ENCODE measurements at regions not wholly inside any gene's neighbourhood (a gene's known extent, or its start where the extent isn't known, plus 50 kb on each side); places are given as distances from the start of the nearest gene placed in this dataset.
"Not testable (repeated sequence)": the region's sequence is repeated elsewhere in the genome, so short reads cannot be mapped to it uniquely, and the experiment has no call there.

GRCh38 chr5:108696951-108697715 is 50.6 kb upstream of the FER start:
- DNase-seq: no peak

- DNase-seq: no peak
Observed at GRCh38 chr5:108696407-108696806, 51.3 kb upstream of the FER start.

DNA sequence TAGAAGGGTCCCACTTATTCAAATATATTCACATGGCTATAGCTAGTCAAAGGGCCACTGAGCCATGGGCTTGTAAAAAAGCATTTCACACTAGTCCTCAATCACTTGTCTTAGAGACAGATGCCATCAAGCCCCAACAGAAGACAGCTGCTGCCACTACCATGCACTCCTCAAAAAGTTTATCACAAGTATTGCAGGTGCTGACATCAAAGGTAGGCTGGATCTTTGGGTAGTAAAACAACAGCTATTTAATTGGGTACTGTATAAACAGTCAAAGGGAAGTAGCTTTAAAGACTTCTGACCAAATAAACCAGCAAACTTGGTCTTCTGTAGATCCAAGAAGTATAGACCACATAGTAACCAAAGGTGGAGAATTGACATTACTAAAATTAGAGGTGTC is 59.2 kb upstream of the FER start:
- no peak for DNase-seq

DNA sequence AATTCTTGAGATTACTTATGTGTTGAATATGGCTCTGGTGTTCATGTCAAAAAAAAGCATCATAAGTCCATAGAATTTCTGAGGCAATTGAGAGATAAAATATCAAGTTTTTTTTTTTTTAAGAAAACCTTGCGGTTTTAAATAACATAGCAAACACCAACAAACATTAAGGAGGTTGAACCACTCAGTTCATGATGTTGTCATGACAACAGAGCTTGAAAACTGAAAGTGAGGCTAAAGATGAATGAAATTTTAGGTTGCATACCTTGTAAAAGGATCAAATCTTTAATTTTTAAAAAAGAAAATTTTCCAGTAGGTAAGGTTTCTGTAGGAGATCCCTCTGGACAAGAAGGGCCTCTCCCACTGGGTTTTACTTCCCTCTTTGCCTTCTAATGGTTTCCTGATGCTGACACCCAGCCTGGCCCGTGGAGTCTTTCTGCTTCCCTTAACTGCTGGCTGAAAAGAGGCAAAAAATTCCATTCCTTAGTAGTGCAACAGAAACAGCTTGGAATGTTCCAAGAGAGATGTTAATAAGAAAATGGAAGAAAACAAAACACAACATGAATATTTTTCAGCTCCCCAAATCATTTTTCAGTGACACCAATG is 60.0 kb upstream of the FER start:
- DNase-seq: peak; percentile 37

GRCh38 chr5:108686676-108687075 is 61.0 kb upstream of the FER start:
- no peak for DNase-seq

DNA sequence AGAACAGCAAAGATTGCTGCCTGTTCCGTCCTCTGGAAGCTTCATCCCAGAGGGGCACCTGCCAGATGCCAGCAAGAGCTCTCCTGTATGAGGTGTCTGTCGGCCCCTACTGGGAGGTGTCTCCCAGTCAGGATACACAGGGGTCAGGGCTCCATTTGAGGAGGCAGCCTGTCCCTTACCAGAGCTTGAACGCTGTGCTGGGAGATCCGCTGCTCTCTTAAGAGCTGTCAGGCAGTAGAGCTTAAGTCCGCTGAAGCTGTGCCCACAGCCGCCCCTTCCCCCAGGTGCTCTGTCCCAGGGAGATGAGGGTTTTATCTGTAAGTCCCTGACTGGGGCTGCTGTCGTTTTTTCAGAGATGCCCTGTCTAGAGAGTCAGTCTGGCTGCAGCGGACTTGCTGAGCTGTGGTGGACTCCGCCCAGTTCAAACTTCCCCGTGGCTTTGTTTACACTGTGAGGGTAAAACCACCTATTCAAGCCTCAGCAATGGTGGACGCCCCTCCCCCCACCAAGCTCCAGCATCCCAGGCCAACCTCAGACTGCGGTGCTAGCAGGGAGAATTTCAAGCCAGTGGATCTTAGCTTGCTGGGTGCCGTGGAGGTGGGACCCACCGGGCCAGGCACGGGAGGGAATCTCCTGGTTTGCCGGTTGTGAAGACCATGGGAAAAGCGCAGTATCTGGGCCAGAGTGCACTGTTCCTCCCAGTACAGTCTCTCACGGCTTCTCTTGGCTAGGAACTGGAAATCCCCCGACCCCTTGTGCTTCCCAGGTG is 62.1 kb upstream of the FER start:
- not testable (repeated sequence) for DNase-seq

GRCh38 chr5:108681079-108681921 is 66.4 kb upstream of the FER start:
- peak; percentile 54 for DNase-seq

- no peak for DNase-seq
Observed at GRCh38 chr5:108678091-108678490, 69.6 kb upstream of the FER start.

- no peak for DNase-seq
Observed at GRCh38 chr5:108675736-108676135, 72.0 kb upstream of the FER start.

DNA sequence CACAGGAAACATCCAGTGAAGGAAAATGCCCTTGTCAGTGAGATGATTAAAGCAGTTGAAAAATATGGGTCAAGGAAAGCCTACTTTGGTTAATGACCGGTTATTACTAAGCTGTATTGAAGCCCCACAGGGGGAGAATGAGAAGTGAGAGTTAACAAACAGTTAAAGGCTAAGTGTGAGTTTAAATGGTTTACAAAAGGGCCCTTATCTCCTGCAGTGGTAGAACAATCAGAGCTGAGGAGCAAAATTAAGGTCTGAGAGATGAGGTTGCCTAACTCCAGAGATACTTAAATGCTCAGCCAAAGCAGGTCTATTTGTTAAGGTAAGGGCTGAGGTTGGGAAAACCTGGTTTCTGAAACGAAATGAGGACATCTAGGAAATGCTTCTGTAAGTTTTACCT is 75.1 kb upstream of the FER start:
- no peak for DNase-seq

DNA sequence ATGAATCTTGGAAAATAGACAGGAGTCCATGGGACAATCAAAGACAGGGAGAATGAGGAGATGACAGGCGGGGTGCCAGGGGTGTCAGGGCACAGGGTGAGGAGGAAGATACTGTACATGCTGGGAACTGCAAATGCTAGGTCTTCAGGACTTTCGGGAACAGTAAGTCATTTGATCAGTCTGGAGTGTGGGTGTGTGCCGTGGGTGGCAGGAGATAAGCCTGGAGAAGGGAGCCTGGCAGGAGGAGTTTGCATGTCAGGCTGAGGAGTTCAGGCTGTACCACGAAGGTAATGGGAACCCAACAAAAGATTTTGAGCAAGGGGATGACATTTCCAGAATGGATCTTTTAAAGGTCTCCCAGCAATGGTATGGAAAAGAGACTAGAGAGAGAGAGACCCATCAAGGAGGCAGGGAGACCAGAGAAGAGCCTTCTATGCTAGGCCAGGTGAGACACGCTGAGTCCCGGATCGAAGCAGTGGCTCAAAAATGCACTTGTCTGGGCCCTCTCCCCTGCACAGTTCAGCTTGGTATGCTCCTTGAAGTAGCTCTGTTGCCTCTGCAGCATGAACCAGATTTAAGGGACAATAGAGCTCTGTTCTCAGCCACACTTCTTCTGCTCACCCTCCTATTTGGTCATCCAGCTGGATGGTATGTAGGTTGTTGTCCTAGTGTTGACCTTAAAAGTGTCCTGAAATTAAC is 77.0 kb upstream of the FER start:
- DNase-seq: no peak

DNA sequence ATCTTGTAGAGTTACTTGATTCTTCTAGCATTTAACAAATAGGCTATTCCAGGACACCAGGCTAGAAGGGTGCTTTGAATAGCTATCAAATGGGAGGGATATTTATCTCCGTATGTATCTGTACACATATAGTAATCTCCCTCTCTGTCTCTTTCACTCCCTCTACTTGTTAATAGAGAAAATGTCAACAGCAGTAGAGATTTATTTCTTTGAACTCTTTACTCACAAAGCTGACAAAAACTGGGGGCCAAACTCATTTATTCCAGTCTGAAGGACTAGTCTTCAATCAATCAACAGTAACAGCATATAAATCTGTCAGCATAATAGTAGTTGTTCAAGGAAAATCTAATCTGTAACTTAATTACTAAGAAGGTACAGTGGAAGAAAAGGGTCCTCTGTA is 78.2 kb upstream of the FER start:
- no peak for DNase-seq

GRCh38 chr5:108661590-108662219 is 86.0 kb upstream of the FER start:
- no peak for DNase-seq

DNA sequence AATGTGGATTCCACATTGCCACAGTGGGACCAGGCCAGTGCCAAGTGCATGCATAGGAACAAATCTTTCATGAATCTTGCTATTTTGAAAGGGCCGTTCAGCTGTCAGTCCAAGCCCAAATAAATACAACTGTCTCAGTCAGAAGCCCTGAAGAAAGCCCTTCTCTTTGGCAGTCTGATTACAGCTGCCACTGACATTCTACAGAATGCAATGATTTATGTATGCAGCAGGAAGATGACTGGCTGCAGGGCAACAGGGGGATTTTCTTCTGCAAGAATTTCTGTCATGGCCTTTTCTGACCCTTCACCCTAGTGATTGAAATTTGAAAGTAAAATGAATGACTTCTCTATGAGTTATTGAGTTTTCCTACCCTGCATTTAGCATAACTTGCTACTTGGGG is 86.7 kb upstream of the FER start:
- DNase-seq: no peak

DNA sequence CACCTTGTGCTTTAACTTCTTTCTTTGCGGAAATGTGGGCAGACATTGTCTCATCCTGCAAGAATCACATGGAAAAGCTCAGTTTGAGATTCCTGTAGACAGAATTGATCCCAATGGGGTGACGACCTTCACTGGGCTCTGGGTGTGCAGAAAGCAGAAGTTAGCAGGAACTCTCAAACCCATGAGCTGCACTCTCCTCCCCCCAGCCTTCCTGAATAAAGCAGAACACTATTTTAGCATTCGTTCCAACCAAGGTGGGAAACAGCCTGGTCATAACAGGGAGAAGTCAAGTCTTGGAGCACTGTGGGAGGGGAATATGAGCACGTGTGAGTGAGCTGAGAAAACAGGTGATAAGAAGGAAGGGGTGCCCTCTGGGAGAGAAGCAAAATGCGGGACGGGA is 87.4 kb upstream of the FER start:
- peak; percentile 22 for DNase-seq

- no peak for DNase-seq
Observed at GRCh38 chr5:108659531-108659930, 88.2 kb upstream of the FER start.

DNA sequence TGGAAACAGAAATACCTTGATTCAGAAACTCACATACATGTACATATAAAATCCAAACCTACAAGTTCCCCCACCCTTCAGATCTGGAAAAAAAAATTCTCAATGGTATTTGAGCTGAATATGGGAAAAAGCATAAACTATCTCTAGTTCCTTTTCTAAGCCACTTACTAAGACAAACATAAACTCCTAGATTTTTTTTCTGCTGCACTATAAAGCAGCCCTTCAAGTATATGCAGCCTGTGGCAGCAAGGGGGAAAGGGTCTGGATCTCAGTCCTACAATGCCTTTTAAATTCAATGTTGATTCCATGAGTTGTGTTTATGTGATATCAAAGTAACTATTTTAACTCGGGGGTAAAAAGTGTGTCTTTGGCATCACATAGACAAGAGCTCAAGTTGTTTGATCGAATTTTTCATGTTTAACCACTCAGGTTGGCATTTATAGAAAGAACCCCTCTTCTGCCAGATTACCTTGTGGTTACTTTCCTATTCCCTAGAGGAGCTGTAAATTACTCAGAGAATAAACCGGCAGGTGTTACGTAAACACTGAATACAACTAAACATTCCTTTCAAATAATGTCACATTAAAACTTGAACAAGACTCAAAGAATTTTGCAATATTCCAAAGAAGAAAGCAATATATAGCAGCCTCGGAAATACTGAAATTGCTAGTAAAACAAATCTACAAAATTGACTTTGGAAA is 91.8 kb upstream of the FER start:
- DNase-seq: no peak

- DNase-seq: no peak
Observed at GRCh38 chr5:108654051-108654450, 93.6 kb upstream of the FER start.

GRCh38 chr5:108653201-108653600 is 94.5 kb upstream of the FER start:
- no peak for DNase-seq

DNA sequence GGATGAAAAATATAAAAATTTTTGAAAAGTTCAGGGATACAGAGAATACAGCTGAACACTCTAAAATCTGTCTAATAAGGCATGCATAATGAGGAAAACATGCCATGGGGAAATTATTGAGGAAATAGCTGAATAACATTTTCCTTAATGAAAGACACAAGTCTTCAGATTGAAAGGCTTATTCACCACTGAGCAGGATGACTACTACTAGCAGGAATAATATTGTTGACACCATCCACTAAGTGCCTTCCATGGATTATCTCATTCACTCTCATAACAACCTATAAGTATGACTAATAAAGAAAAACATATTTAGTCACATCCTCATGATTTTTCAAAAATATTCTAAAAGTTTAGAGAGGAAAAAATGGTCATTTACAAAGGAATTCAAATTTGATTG is 96.7 kb upstream of the FER start:
- DNase-seq: no peak

DNA sequence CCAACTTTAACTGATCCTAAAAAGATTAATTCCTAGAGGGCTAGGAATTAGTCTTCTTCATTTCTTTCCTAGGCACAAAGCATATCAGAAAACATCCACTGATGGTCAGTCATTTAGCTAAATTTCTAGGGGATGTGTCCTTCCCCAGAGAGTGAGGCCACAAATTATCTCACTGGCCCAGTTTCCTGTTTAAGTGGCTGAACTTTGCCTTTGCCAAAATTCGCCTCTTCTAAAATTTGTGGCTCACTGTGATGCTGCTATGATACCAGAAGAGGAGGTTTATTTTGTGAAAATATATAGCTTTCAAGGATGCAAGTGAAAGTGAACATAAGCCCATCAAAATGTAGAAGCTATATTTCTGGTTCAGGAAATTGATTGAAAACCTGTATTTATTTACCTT is 98.1 kb upstream of the FER start:
- DNase-seq: no peak
